ENCODE measurements at regions not wholly inside any gene's neighbourhood (a gene's known extent, or its start where the extent isn't known, plus 50 kb on each side); places are given as distances from the start of the nearest gene placed in this dataset.
"Not testable (repeated sequence)": the region's sequence is repeated elsewhere in the genome, so short reads cannot be mapped to it uniquely, and the experiment has no call there.

- peak; percentile 35 for DNase-seq
Measured at GRCh38 chr3:194952841-194953241, 267.2 kb downstream of the FAM43A start.

- no peak for DNase-seq
Measured at GRCh38 chr3:194953291-194953690, 267.6 kb downstream of the FAM43A start.

- DNase-seq = no peak
Measured at GRCh38 chr3:194955546-194955945, 269.9 kb downstream of the FAM43A start.

GRCh38 chr3:194955979-194956696 is 270.5 kb downstream of the FAM43A start:
- no peak for DNase-seq

- no peak for DNase-seq
Measured at GRCh38 chr3:194956697-194957396, 271.2 kb downstream of the FAM43A start.

- no peak for DNase-seq
Measured at GRCh38 chr3:194957743-194958240, 272.1 kb downstream of the FAM43A start.

GRCh38 chr3:194959217-194959616 is 273.5 kb downstream of the FAM43A start:
- DNase-seq = no peak

GRCh38 chr3:194959666-194960065 is 274.0 kb downstream of the FAM43A start:
- not testable (repeated sequence) for DNase-seq

GRCh38 chr3:194960446-194961032 is 274.9 kb downstream of the FAM43A start:
- DNase-seq = no peak

GRCh38 chr3:194961149-194961548 is 275.5 kb downstream of the FAM43A start:
- DNase-seq = no peak

GRCh38 chr3:194961571-194961970 is 275.9 kb downstream of the FAM43A start:
- DNase-seq = no peak

GRCh38 chr3:194962056-194962455 is 276.4 kb downstream of the FAM43A start:
- DNase-seq = no peak

- no peak for DNase-seq
Measured at GRCh38 chr3:194964809-194965208, 279.1 kb downstream of the FAM43A start.

GRCh38 chr3:194967151-194968117 is 281.8 kb downstream of the FAM43A start:
- no peak for DNase-seq

GRCh38 chr3:194970066-194970465 is 284.4 kb downstream of the FAM43A start:
- no peak for DNase-seq

- DNase-seq = no peak
Measured at GRCh38 chr3:194971009-194971408, 285.3 kb downstream of the FAM43A start.

- DNase-seq = no peak
Measured at GRCh38 chr3:194971965-194972364, 286.3 kb downstream of the FAM43A start.

GRCh38 chr3:194972641-194973040 is 287.0 kb downstream of the FAM43A start:
- DNase-seq = no peak

- DNase-seq = no peak
Measured at GRCh38 chr3:194973366-194974000, 287.8 kb downstream of the FAM43A start.

GRCh38 chr3:194974468-194975135 is 288.9 kb downstream of the FAM43A start:
- DNase-seq = no peak

- DNase-seq = no peak
Measured at GRCh38 chr3:194976049-194976451, 290.4 kb downstream of the FAM43A start.

GRCh38 chr3:194976874-194977273 is 291.2 kb downstream of the FAM43A start:
- no peak for DNase-seq

Measured in NCI-H1436 (cell line).